SHP77 treated with DMSO at 0.1 percent for 48 hours (cell line): ENCODE measurements at regions not wholly inside any gene's neighbourhood (a gene's known extent, or its start where the extent isn't known, plus 50 kb on each side); places are given as distances from the start of the nearest gene placed in this dataset.

Source experiments
- DNase-seq: peaks from one replicate; lab custom pipeline; 2025; lab: John Stamatoyannopoulos, UW

GRCh38 chr10:88083597-88083989 lies 220.2 kb downstream of the PTEN start:
- no peak for DNase-seq

GRCh38 chr10:88086187-88086960 lies 222.9 kb downstream of the PTEN start:
- no peak for DNase-seq

DNA sequence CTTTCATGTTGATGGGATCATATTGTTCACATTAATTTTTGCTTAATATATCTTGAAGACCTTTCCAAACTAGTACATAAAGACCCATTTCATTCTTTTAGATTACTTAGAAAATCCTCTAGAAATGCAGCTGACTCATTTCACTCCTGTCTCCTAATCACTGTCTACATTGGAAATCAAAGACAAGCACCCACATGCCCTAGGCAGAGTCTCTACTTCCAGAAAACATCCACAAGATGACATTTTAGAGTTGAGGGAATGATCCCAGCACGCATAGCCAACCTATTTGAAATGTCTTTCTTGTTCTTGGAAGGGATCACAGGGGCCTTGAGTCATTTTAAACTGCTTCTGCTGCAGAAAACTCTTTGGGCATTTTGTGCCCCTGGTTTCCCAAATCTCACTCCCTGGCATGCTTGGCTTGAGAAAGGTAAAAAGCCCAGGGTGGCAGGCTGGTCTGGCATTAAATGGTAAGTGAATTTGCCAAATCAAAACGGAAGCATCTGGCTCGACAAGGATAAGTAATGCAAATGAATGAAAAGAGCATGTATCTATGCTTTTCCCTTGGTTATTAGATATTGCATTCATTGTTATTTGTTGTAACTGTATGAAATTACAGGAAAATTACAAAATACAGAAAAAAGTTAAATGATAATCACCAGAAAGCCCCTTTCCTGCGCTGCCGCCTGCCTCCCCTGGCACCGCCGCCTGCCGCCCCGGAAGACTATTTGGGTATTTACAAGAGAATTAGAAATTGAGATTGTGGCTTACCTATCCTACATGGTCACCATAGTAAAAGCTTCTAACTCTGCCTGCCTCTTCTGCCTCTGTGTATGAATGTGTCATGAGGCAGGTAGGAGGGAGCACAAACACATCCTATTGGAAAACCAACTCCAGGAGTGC lies 225.3 kb downstream of the PTEN start:
- DNase-seq, result no peak

DNA sequence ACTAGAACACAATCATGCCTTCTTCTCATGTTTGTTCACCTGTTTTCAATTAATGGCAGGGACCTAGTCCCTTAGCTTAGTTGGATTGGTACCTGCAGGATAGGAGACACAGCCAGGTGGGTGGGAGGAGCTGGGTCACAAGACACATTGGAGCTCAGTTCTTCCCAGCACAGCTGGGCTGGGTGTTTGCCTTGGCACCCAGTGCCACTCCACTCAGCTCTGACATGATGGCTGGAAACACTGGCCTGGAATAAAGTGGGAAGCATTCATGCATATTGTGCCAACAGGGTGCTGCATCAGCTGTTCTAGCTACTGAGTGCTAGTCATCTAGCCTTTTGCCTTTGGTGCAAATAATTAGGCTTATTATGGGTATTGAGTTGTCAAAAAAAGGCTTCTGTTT lies 226.1 kb downstream of the PTEN start:
- DNase-seq, result no peak

DNA sequence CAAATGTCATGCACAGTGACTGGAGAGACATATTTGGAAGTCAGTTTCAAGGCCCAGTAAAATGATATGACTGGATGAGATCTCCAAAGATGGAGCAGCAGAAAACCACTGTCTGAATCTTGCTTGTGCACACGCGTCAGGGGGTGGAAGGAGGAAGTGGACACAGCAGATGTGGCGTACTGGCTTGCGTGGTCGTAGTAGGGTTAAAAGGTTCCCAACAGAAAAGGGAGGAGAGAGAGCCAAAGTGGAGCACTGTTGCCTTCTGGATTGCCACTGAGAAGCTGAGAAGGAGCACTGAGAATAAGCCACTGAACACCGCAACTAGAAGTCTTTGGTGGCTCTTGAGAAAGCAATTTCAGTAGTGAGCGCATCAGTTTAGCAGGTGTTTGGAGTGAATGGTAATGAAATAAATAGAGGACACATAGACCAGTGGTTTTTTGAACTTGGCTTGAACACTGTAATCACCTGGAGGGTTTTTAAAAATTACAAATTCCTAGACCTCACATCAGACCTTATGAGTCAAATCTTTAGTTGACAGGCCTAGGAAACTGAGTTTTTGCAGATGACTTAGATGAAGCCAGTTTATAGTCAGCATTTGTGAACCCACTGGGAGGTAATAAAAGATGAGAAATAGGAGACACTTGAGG lies 227.3 kb downstream of the PTEN start:
- no peak for DNase-seq

DNA sequence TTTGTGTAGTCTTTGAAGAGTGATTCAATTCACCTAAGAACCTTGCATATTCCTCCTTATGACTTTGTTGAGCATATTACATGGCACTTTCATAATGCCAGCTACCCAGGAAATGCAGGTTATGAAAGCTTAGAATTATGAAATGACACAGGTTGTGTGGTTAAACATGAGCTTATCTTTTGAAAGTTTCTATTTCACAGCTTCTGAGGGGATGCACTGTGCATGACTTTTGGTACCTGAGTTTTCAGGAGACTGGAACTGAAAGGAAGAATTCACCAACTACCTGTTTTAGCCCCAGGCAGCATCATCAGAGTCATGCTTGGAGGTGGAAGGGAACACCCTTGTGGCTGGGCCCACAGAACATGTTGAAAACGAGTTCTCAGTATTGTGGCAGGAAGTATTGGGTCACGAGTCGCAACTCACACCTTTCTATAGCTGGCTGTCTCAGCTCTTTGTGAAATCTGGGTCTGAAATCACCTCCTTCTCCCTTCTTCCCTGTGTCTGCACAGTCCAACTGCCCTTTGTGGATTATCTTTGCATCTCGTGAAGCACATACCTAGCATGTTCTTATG lies 228.2 kb downstream of the PTEN start:
- DNase-seq, result no peak

DNA sequence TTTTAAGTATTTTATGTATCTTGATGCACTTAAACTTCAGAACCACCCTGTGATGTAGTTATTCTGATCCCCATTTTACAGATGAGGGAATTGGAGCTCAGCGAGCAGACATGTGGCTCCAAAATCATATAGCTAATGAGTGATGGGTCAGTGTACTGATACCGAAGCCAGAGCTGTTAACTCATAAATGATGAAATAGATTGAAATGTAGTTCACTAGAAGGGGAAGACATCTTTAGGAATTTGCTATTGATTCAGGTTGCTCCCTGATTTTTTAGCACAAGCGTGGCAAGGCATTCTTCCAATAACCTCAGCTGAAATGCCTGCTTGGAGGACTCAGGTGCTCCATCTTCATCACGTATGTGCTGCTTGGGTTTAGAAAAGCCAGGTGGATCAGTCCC lies 228.8 kb downstream of the PTEN start:
- no peak for DNase-seq

DNA sequence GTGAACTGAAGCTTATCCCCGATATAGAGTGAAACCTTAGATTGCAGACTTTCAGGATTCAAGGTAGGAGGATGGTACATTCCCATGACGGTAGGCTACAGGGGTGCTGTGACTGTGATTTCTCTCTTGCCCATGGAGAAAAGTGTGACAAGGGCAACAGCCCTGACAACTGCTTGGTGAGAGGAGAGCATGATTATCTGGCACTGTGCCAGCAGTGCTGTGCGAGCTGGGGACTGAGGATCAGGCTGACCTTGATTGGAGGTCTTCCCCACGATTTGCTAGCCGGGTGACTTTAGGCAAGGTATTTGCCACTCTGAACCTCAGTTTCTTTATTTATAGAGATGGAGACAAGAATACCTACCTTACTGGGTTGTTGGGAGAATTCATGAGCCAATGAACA lies 229.5 kb downstream of the PTEN start:
- DNase-seq, result no peak

- no peak for DNase-seq
Observed at GRCh38 chr10:88094795-88095194, 231.4 kb downstream of the PTEN start.

DNA sequence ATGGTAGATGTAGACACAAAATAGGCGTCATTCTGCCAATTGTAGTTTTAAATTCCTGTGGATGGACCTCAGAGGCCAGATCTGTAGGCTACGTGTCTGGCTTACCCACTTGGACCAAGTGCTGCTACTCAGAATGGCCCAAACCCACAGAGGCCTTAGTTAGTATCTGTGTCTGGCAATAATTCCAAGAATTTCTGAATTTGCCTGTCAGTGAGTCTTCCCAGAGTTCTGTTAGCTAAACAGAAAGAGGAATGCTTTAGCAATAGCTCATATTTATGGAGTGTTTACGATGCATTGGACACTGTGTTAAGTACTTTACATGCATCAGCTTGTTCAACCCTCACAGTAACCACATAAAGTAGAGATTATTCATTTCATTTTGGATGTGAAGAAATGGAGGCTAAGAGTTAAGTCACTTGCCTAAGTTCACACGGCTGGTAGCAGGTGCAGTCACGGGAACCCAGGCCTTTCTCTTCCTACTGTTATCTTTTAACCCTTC lies 231.8 kb downstream of the PTEN start:
- DNase-seq, result no peak

- DNase-seq, result no peak
Observed at GRCh38 chr10:88095778-88096431, 232.5 kb downstream of the PTEN start.

DNA sequence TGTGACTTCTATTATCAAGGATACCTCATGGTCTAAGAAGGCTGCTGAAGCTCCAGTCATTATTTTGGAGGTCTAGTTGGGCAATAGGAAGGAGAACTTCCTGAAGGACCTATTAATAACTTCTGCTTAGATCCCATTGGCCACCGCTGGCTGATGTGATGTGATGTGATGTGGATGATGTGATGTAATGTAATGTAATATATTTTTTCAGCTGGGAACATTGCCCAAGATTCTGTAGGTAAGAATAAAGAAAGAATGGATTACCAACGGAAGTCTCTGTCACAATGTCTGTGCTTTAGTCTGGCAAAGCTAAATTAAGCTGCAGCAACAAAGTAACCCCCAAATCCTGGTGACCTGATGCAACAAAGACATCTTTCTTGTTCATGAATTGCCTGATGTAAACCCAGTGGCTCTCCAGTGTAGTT lies 233.7 kb downstream of the PTEN start:
- no peak for DNase-seq

DNA sequence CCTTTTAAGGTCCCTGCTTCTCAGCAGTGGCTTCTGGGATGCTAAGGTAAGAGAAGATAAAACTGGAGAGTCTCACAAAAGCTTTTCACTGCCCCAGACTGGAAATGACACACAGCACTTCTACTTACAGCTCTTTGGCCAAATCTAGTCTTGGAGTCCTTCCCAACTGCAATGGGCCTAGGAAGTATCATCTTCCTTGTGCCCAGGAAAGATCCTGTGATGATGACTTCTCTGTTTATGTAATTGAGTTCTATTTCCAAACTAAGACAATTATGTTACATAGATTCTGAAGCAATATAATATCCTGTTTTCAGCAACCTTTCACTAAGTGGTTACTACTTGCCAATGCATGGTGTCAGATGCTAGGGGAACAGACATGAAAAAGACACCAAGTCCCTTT lies 234.1 kb downstream of the PTEN start:
- DNase-seq, result no peak

GRCh38 chr10:88100281-88100680 lies 236.9 kb downstream of the PTEN start:
- DNase-seq, result no peak

GRCh38 chr10:88101666-88102065 lies 238.2 kb downstream of the PTEN start:
- DNase-seq, result no peak

- no peak for DNase-seq
Observed at GRCh38 chr10:88103576-88103975, 240.2 kb downstream of the PTEN start.

DNA sequence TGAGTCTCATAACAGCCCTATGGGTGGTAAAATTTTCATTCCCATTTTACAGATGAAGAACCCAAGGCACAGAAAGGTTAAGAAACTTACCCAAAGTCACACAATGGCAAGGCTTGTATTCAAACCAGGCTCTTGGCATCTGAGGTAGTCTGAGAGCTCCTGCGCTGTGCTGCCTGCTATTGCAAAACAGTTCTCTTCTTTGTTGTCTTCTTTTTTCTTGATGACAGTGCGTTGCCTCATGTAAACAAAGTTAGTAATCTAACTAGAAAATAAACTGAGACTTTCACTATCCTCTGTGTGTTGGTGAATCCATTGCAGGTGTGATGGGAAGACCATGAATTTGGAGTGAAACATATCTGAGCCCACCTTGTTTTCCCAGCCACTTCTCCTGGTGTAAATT lies 240.8 kb downstream of the PTEN start:
- DNase-seq, result no peak

DNA sequence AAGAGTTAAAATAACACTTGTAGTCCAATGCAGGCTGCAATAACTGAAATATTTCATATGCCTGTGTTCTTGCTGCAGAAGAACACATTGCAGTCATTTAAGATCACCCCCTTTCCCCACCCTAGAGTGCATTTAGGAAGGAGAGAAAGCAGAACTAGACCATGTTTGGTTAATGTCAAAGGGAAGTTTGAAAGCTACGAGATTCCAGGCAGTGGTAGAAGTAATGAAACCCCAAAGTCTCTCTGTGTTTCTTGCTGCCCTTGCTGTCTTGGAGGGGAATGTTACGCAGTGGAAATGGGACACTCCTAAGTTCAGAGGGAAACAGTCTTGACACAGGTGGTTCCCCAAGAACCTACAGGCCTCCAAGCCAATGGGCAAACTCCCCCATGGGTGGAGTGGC lies 242.9 kb downstream of the PTEN start:
- no peak for DNase-seq

- DNase-seq, result no peak
Observed at GRCh38 chr10:88107296-88108097, 244.1 kb downstream of the PTEN start.

DNA sequence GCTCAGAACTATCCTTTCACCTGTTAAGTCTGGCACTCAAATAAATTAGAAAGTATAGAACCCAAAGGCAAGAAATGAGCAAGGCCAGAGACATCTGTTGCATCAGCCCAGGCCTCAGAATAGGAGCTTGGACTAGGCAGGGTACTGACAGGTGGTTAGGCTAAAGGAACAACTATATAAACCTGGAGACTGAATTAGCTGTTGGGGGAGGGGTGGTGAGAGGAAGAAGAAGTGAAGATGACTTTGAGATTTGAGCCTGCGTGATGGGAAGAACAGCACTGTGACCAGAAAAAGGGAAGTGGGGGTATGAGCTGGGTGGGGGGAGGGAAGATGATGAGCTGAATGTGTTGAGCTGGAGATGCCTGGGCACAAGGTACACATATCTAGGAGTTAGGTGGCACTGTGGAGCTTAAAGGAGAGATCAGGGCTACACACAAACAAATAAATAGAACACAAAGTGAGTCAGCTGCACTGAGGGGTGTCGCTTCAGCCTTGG lies 244.7 kb downstream of the PTEN start:
- DNase-seq, result no peak

- DNase-seq, result no peak
Observed at GRCh38 chr10:88110355-88110754, 246.9 kb downstream of the PTEN start.
